ENCODE measurements at regions not wholly inside any gene's neighbourhood (a gene's known extent, or its start where the extent isn't known, plus 50 kb on each side); places are given as distances from the start of the nearest gene placed in this dataset.

DNA sequence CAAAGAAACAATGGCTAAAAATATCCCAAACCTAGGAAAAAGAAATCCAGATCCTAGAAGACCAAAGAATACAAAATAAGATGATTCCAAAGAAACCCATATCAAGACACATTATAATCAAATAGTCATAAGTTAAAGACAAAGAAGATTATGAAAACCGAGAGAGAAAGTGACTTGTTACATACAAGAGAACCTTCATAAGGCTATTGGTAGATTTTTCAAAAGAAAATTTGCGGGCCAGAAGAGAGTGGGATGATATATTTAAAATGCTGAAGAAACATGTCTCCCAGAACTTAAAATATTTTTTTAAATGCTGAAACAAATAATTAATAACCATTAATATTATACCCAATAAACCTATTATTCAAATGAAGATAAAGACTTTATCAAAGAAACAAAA lies 687.3 kb downstream of the TLE4 start:
- DNase-seq, result no peak

- DNase-seq, result no peak
These were observed 680.0 kb downstream of the TLE4 start for GRCh38 chr9:80251778-80252177.

DNA sequence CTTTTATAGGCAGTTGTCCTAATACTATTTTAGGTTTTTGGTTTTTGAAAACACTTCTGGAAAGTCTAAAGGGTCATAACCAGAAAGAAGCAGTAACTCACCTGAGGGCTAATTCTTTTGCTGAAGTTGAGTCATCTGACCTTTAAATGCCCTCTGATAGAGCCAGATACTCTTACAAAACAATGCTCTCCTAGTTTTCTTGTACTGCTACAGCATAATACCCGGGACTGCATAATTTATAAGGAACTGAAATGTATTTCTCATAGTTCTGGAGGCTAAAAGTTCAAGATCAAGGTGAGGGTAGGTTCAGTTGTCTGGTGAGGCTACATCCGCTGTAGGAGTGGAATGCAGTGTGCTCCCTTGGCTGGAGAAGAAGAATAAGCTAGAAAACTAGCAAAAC lies 670.3 kb downstream of the TLE4 start:
- DNase-seq, result no peak

- DNase-seq, result no peak
These were observed 664.0 kb downstream of the TLE4 start for GRCh38 chr9:80235752-80236151.

DNA sequence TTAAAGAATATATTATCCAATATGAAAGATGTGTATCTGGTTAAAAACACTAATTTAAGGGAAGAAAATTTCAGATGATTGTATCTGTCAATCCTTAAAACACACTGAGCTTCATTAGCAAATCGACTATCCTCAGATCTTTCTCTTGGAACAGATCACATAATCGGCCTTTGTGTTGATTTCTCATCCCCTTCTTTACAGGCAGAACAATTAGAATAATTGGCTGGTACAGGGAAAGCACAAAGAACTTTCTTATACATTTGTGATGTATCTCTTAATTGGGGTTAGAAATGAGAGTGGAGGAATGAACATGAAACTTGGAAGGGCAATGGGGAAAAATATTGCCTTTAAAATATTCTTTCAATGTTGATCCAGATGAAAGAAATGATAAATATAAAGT lies 662.1 kb downstream of the TLE4 start:
- no peak for DNase-seq

DNA sequence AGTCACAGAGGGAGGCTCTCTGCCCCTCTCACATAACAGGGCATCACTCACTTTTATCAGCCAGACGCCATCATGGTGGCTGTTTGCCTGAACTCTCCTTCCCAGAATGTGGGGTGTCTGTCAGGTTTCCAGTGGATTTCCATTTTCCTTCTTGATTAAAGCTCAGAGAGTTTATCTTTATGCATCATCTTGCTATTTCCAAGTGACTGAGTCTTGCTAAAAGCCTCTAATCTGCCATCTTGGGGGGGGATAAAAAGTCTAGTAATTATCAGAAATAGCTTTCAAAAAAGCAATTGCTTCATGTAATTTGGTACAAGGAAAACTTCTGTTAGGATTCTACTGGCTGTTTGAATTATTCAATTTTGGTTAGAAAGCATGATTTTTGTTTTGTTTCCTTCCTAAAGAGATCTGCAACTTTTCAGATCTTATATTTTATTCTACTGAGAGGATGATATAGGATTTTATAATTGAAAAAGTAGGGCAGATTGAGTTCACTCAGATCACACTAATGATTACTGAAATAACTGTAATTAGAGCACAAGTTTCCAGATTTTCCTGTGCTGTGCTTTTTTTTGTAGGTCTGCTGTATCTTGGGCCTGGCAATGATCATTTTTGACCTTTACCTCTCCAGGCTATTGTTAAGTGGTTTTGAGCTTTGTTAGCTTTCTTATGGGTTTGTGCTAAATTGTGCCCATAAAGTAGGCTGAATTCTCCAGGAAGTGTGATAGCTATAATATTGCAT lies 661.5 kb downstream of the TLE4 start:
- DNase-seq, result no peak

GRCh38 chr9:80231318-80232236 lies 659.8 kb downstream of the TLE4 start:
- DNase-seq, result no peak

DNA sequence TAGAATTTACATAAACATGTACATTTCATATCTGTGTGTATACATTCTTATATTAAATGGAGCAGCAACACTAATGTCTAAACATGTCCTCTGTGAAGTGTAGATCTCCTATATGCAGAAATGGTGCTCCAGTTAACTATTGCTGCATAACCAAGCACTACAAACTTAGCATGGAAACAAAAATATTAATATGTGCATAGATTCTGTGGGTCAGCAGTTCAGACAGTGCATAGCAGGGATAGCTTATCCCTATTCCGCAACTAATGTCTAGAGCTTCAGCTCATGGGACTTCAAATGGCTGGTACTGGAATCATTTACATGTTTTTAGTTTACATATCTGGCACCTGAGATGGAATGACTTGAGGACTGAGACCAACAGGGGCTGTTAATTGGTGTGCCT lies 652.1 kb downstream of the TLE4 start:
- DNase-seq, result no peak

- no peak for DNase-seq
These were observed 650.9 kb downstream of the TLE4 start for GRCh38 chr9:80222466-80223169.

DNA sequence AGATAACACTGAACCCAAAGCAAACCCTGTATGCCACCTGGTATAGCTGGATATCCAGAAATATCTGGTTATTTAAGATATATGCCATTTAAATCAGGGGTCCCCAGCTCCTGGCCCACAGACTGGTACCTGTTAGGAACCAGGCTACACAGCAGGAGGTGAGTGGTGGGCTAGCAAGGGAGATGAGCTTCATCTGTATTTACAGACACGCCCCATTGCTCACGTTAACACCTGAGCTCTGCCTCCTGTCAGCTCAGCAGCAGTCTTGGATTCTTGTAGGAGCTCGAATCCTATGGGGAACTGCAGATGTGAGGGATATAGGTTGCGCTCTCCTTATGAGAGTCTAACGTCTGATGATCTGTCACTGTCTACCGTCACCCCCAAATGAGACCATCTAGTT lies 646.6 kb downstream of the TLE4 start:
- DNase-seq, result no peak

- DNase-seq, result no peak
These were observed 641.8 kb downstream of the TLE4 start for GRCh38 chr9:80213613-80214012.

DNA sequence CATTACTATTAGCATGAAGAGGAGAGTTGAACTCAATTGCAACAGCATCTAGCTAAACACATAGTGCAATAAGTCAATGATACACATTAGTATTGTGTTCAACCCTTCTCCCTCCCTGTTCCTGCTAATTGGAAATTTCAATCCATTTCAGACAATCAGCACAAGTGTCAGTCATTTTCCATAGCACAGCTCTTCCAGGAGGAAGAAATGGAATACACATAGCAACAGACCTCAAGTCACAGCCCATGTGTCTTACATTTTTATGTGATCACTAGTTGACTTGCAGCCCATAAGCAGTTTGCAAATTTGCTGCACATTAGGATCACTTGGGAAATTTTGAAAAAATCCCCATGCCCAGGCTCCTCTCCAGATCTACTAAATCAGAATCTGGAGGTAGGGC lies 636.9 kb downstream of the TLE4 start:
- no peak for DNase-seq

DNA sequence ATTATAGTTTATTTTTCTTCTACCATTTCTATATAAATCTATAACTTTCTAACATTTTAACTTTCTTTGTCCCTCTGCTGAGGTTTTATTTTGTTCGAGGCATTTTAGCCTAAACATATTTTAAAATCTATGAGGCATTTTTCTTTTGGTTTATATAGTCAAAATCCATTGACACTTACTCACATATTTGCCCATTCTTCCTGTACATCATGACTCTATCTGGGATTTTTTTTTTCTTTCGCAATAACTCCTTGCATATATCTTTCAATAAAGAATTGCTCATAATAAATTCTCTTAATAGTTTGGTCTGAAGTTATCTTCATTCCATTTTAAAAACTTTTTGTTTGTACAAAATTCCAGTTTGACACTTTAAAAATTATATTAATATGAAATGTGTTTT lies 632.3 kb downstream of the TLE4 start:
- DNase-seq, result no peak

DNA sequence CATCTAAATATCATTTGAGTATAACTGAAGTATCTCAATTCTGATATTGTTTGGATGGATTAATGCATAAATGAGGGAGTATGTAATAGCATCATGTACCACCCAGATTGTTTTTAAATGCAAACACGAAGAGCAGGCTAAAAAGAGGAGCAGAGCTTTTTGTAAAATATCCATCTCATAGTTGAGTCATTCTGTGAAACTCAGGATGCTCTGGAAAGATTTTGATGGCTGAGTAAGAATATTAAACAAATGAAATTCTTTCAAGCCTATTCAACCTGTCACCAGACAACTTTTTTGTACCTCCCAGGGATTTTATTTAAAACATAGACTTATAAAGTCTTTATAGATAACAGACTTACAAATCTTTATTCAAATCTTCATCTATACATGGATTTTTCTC lies 625.9 kb downstream of the TLE4 start:
- no peak for DNase-seq

DNA sequence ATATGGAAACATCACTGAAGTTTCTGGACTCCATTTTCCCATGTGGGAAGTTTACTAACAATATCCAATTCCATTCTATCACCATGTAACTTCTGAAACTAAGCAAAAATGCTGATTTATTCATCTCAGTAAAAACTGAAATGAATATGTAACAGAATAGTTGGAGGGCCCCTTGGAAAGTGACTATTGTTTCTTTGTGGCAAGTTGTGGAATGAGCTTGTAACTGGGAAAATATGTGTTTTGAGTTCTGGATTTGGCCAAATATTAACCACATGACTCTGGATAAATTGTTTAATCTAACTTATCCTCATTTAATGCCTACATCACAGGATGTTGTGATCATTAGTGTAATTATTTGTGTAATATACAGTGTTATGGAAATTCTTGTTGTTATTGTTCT lies 619.3 kb downstream of the TLE4 start:
- DNase-seq, result no peak

GRCh38 chr9:80188579-80188978 lies 616.8 kb downstream of the TLE4 start:
- no peak for DNase-seq

GRCh38 chr9:80185112-80185738 lies 613.5 kb downstream of the TLE4 start:
- DNase-seq, result no peak

DNA sequence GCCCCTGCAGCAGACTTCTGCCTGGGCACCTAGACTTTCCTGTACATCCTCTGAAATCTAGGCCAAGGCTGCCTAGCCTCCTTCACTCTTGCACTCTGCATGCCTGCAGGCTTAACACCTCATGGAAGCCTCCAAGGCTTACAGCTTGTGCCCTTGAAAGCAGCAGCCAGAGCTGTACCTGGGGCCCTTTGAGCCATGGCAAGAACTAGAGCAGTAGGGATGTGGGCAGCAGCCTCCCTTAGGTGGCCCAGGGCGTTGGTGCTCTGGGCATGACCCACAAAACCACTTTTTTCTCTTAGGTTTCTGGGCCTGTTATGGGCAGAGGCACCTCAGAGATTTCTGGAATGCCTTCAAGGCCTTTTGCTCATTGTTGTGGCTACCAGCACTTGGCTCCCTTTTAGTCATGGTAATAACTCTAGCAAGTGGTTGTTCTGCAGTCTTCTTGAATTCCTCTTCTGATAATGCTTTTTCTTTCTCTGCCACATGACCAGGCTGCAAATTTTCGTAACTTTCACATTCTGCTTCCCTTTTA lies 606.2 kb downstream of the TLE4 start:
- no peak for DNase-seq

- DNase-seq, result peak; percentile 32
These were observed 603.8 kb downstream of the TLE4 start for GRCh38 chr9:80175286-80176150.

- no peak for DNase-seq
These were observed 592.1 kb downstream of the TLE4 start for GRCh38 chr9:80163889-80164288.

- no peak for DNase-seq
These were observed 586.9 kb downstream of the TLE4 start for GRCh38 chr9:80158554-80159170.

All from NCI-H748 treated with DMSO at 0.1 percent for 48 hours (cell line).